G401 (cell line): ENCODE measurements at regions not wholly inside any gene's neighbourhood (a gene's known extent, or its start where the extent isn't known, plus 50 kb on each side); places are given as distances from the start of the nearest gene placed in this dataset.
"Not testable (repeated sequence)": the region's sequence is repeated elsewhere in the genome, so short reads cannot be mapped to it uniquely, and the experiment has no call there.

Experiments used
- DNase-seq: peaks from one replicate; pipeline ENCODE4 v3.0.0-alpha.2; 2015; ENCODE audit warnings: low spot score
- in situ Hi-C: cut with HindIII; loops from 2 replicates; pipeline ENCODE4 v1.10.0; 2016; ENCODE audit warnings: low sequenced_read_pairs, mixed read lengths

DNA sequence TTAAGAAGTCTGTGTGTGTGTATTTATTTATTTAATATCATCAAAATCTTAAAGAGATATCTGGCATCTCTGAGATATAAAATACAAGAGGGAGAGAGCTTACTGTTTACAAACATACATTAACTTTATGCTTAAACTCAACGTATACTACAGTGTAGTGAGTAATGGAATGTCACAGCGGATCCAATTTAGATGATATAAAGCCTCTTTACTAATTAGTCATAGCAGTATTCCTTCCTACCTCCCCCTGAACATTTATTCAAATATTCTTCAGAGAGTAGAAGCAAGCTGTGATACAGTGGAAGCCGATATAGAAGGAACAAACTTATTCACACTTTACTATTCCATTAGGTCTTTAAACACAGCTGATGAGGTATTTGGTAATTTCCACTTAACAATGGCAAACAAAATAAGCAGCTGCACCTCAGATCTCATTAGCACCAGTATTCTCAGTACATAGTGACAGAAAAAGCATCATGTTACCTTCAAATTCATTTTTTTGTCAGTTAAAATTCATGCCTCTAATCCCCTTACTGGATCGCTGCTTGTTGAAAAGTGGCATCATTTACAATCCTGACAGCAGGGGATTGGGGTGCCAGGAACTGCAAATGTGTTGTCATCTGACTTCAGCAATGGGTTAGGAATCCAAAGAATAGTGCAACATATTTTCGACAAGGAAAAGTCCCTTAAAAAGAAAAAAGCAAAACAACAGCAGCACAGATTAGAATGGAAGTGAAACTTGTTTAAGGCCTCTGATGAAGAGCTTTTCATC lies 658.7 kb upstream of the EPHA5 start:
- no peak for DNase-seq
- in situ Hi-C loops, result no loop called here

DNA sequence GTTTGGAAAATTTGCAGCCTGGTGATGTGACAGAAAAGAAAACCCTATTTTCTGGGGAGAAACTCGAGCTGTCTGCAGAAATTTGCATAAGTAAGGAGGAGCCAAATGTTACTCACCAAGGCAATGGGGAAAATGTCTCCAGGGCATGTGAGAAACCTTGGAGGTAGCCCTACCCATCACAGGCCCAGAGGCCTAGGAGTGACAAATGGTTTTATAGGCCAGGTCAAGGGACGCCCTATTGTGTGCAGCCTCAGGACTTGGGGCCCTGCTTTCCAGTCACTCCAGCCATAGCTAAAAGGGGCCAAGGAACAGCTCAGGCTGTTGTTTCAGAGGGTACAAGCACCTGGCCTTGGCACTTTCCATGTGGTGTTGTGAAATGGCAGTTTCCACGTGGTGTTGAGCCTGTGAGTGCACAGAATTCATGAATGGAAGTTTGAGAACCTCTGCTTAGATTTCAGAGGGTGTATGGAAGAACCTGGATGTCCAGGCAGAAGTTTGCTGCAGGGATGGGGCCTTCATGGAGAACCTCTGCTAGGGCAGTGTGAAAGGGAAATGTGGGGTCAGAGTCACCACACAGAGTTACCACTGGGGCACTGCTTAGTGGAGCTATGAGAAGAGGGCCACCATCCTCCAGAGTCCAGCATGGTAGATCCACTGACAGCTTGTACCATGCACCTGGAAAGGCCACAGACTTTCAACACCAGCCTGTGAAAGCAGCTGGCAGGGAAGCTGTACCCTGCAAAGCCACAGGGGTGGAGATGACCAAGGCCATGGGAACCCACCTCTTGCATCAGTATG lies 637.6 kb upstream of the EPHA5 start:
- DNase-seq, result no peak
- in situ Hi-C loops, result no loop called here

DNA sequence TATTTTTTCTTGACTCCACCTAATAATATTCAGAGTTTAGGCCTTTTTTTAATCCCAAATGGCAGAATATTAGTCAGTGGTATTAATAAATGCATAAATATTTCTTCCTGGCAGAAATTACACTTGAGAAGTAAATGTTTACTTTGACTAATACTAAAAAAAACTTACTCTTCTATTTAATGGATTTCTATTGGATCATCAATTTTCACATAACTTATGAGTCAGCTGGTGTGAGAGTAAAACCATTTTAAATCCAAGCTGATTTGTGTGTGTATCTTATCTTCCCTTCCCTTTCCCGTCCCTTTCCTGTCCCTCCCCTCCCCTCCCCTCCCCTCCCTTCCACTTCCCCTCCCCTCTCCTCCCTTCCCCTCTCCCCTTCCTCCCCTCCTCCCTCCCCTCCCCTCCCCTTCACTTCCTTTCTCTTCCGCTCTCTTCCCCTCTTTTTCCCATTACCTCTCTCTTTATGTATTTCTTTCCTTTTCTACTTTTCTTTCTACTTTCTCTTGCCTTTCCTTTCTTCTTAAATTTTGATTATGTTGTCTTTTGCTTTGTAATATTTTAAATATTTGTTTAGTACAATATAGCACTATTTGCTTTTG lies 630.1 kb upstream of the EPHA5 start:
- no peak for DNase-seq
- in situ Hi-C loops, result no loop called here

DNA sequence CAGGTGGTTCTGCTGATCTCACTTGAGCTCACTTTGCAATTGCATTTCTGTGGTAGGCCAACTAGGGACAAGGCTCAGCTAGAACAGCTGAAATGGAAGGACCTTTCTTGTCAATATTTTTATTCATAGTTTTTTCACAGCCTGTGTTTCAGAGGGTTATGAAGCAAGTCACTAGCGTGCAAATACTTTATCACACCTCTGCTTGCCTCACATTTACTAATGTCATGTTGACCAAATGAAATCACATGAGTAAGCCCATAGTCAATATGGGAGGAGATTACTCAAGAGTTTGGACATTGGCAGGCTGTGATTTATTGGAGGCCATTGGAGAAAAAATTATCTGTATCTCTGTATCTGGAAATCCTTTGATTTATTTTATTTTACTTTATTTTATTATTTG lies 628.3 kb upstream of the EPHA5 start:
- in situ Hi-C loops, result no loop called here
- DNase-seq, result no peak

GRCh38 chr4:66297703-66298102 lies 627.4 kb upstream of the EPHA5 start:
- no peak for DNase-seq
- in situ Hi-C loops, result no loop called here

DNA sequence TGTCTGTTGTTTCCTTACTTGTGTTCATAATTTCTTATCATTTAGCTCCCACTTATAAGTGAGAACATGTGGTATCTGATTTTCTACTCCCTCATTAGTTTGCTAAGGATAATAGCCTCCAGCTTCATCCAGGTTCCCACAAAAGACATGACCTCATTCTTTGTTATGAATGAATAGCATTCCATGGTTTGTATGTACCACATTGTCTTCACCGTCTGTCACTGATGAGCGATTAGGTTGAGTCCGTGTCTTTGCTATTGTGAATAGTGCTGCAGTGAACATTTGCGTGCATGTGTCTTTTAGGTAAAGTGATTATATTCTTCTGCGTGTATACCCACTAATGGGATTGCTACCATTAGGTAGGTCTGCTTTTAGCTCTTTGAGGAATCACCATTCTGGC lies 624.3 kb upstream of the EPHA5 start:
- DNase-seq, result no peak
- in situ Hi-C loops, result no loop called here

- DNase-seq, result no peak
- in situ Hi-C loops, result no loop called here
Observed at GRCh38 chr4:66284991-66285451, 614.7 kb upstream of the EPHA5 start.

- in situ Hi-C loops, result no loop called here
Observed at GRCh38 chr4:66279084-66279483, 608.8 kb upstream of the EPHA5 start.

GRCh38 chr4:66275411-66276038 lies 605.2 kb upstream of the EPHA5 start:
- no peak for DNase-seq
- in situ Hi-C loops, result no loop called here

More at GRCh38 chr4:66279084-66279483, 608.8 kb upstream of the EPHA5 start:
- no peak for DNase-seq

- DNase-seq, result no peak
- in situ Hi-C loops, result no loop called here
Observed at GRCh38 chr4:66273110-66273509, 602.8 kb upstream of the EPHA5 start.

- in situ Hi-C loops, result not testable (repeated sequence)
Observed at GRCh38 chr4:66270356-66270755, 600.1 kb upstream of the EPHA5 start.

DNA sequence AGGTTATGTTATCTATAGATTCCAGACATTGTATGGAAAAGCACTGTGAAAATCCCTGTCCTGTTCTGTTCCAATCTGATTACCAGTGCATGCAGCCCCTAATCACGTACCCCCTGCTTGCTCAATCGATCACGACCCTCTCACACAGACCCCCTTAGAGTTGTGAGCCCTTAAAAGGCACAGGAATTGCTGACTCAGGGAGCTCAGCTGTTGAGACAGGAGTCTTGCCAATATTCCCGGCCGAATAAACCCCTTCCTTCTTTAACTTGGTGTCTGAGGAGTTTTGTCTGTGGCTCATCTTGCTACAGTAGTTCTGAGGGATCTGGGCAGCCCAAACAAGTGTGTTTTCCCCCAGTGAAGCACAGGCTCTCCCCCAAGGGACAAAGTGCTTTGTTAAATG lies 596.3 kb upstream of the EPHA5 start:
- in situ Hi-C loops, DNase-seq: not testable (repeated sequence)

More at GRCh38 chr4:66270356-66270755, 600.1 kb upstream of the EPHA5 start:
- not testable (repeated sequence) for DNase-seq

DNA sequence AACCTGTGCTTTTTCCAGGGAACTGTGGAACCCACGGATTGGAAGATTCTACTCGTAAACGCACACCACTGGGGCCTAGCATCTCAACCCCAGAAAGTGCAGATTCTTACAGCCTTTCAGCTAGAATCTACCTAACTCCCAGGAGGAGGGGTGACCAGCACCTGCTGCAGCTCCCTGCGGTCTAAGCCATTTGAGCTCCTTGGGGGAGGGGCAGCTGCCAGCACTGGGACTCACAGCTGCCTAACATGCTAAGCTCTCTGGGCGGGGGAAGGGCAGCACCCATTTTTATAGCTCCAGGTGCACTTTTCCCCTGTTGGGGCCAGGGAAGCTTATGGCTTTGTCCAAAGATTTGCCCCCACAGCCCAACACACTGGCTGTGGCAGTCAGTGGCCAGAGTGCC lies 595.7 kb upstream of the EPHA5 start:
- in situ Hi-C loops, result no loop called here
- DNase-seq, result no peak

GRCh38 chr4:66252291-66252690 lies 582.0 kb upstream of the EPHA5 start:
- no peak for DNase-seq
- in situ Hi-C loops, result no loop called here

DNA sequence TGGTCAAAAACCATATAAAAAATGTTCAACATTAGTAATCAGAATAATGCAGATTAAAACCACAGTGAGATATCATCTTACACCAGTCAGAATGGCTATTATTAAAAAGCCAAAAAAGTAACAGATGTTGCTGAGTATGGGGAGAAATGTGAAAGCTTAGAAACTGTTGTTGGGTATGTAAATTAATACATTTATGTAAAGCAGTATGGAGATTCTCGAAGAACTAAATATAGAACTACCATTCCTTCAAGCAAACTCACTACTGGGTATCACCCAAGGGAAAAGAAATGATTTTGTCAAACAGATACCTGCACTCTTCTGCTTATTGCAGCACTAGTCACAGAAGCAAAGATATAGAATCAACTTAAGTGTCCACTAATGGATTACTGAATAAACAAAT lies 576.4 kb upstream of the EPHA5 start:
- DNase-seq, result no peak
- in situ Hi-C loops, result no loop called here

DNA sequence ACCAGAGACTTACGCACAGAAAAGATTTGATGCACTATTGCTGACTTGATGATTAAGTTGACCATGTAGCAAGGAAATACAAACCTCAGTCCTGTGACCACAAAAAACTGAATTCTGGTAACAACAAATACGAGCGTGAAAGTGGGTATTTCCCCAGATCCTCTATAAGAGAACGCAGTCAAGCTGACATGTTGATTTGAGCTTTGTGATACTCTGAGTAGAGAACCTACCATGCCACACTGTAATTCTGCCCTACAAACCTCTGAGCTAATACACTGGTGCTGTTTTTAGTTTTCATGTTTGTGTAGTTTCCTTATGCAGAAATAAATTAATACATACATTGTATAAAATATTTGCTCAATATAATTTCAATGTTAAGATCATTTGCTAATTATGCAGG lies 565.6 kb upstream of the EPHA5 start:
- in situ Hi-C loops, result no loop called here
- no peak for DNase-seq

GRCh38 chr4:66229885-66230284 lies 559.6 kb upstream of the EPHA5 start:
- DNase-seq, result no peak
- in situ Hi-C loops, result no loop called here

- in situ Hi-C loops, result no loop called here
- no peak for DNase-seq
Observed at GRCh38 chr4:66225539-66225938, 555.2 kb upstream of the EPHA5 start.

- DNase-seq, result no peak
- in situ Hi-C loops, result no loop called here
Observed at GRCh38 chr4:66223068-66223703, 552.9 kb upstream of the EPHA5 start.
